ENCODE measurements at regions not wholly inside any gene's neighbourhood (a gene's known extent, or its start where the extent isn't known, plus 50 kb on each side); places are given as distances from the start of the nearest gene placed in this dataset.

DNA sequence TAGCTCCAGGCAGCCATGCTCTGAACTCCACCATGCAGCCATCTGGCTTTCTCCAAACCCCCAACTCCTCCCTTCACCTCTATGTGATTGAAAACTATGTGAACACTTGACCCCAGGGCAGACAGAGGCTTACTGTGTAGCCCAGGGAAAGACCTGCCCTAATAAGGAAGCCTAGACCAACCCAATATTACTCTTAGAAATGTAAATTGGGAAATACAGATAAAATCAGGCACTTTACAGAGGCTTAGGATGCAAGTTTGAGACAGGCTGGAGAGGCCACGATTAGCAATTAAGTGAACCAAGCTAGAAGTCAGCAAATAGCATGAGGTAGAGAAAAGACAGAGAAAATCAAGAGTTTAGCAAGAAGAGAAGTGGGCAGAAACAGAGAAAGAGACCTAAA is 141.7 kb upstream of the ABCA1 start:
- TF ChIP-seq, protein P1, sequence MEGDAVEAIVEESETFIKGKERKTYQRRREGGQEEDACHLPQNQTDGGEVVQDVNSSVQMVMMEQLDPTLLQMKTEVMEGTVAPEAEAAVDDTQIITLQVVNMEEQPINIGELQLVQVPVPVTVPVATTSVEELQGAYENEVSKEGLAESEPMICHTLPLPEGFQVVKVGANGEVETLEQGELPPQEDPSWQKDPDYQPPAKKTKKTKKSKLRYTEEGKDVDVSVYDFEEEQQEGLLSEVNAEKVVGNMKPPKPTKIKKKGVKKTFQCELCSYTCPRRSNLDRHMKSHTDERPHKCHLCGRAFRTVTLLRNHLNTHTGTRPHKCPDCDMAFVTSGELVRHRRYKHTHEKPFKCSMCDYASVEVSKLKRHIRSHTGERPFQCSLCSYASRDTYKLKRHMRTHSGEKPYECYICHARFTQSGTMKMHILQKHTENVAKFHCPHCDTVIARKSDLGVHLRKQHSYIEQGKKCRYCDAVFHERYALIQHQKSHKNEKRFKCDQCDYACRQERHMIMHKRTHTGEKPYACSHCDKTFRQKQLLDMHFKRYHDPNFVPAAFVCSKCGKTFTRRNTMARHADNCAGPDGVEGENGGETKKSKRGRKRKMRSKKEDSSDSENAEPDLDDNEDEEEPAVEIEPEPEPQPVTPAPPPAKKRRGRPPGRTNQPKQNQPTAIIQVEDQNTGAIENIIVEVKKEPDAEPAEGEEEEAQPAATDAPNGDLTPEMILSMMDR (IDR thresholded peaks at IDR 0.05) = no peak
- TF ChIP-seq POLR2A (IDR thresholded peaks at IDR 0.05) = no peak
